GM18951 (cell line): ENCODE measurements at regions not wholly inside any gene's neighbourhood (a gene's known extent, or its start where the extent isn't known, plus 50 kb on each side); places are given as distances from the start of the nearest gene placed in this dataset.

Experiments used
- POLR2A ChIP-seq: IDR thresholded peaks from 4 replicates; pipeline ENCODE4 v1.6.1; 2011; ENCODE audit warnings: mild to moderate bottlenecking; ENCODE audit not compliant: insufficient read length, insufficient read depth; ENCODE audit errors: extremely low read depth
- in situ Hi-C: fragments of 300-500 bp; cut with MboI; formaldehyde crosslinking; loops from one replicate; pipeline ENCODE4 v1.12.0; 2022; ENCODE audit warnings: low sequenced_read_pairs, mixed read lengths, inconsistent platforms; ENCODE audit not compliant: unreplicated experiment

GRCh38 chr2:128548461-128548891 lies 229.8 kb upstream of the HS6ST1 start:
- in situ Hi-C loops = no loop called here
- no peak for TF ChIP-seq POLR2A

- in situ Hi-C loops = no loop called here
- no peak for TF ChIP-seq POLR2A
These were observed 230.4 kb upstream of the HS6ST1 start for GRCh38 chr2:128549094-128549493.

- TF ChIP-seq POLR2A = no peak
- in situ Hi-C loops = no loop called here
These were observed 231.1 kb upstream of the HS6ST1 start for GRCh38 chr2:128549646-128550260.

- no peak for TF ChIP-seq POLR2A
- in situ Hi-C loops = no loop called here
These were observed 231.7 kb upstream of the HS6ST1 start for GRCh38 chr2:128550389-128550788.

GRCh38 chr2:128550801-128551416 lies 232.2 kb upstream of the HS6ST1 start:
- in situ Hi-C loops = no loop called here
- no peak for TF ChIP-seq POLR2A

- TF ChIP-seq POLR2A = no peak
- in situ Hi-C loops = no loop called here
These were observed 232.8 kb upstream of the HS6ST1 start for GRCh38 chr2:128551435-128551834.

- TF ChIP-seq POLR2A = no peak
- in situ Hi-C loops = no loop called here
These were observed 233.6 kb upstream of the HS6ST1 start for GRCh38 chr2:128552141-128552805.

- TF ChIP-seq POLR2A = no peak
- in situ Hi-C loops = no loop called here
These were observed 234.3 kb upstream of the HS6ST1 start for GRCh38 chr2:128552806-128553551.

- in situ Hi-C loops = no loop called here
- no peak for TF ChIP-seq POLR2A
These were observed 235.6 kb upstream of the HS6ST1 start for GRCh38 chr2:128554151-128554769.

GRCh38 chr2:128555433-128555832 lies 236.8 kb upstream of the HS6ST1 start:
- in situ Hi-C loops = no loop called here
- TF ChIP-seq POLR2A = no peak

- in situ Hi-C loops = no loop called here
- TF ChIP-seq POLR2A = no peak
These were observed 237.4 kb upstream of the HS6ST1 start for GRCh38 chr2:128556089-128556488.

- in situ Hi-C loops = no loop called here
These were observed 238.0 kb upstream of the HS6ST1 start for GRCh38 chr2:128556633-128557032.

GRCh38 chr2:128557069-128557468 lies 238.4 kb upstream of the HS6ST1 start:
- no peak for TF ChIP-seq POLR2A
- in situ Hi-C loops = no loop called here

More at GRCh38 chr2:128556633-128557032, 238.0 kb upstream of the HS6ST1 start:
- no peak for TF ChIP-seq POLR2A
